Astrocyte (in vitro differentiated cells and primary cell): ENCODE measurements at regions not wholly inside any gene's neighbourhood (a gene's known extent, or its start where the extent isn't known, plus 50 kb on each side); places are given as distances from the start of the nearest gene placed in this dataset.

Experiments
- EZH2 ChIP-seq: IDR thresholded peaks from 2 replicates; pipeline ENCODE4 v1.6.1; 2012; ENCODE audit warnings: mild to moderate bottlenecking, low read length, inconsistent platforms; ENCODE audit not compliant: insufficient read depth
- TF ChIP-seq, protein P1 (sequence below): IDR thresholded peaks from 2 replicates; pipeline ENCODE4 v1.5.1; 2011; ENCODE audit warnings: low read depth, mild to moderate bottlenecking, inconsistent platforms, low read length, moderate library complexity; ENCODE audit not compliant: insufficient read depth

DNA sequence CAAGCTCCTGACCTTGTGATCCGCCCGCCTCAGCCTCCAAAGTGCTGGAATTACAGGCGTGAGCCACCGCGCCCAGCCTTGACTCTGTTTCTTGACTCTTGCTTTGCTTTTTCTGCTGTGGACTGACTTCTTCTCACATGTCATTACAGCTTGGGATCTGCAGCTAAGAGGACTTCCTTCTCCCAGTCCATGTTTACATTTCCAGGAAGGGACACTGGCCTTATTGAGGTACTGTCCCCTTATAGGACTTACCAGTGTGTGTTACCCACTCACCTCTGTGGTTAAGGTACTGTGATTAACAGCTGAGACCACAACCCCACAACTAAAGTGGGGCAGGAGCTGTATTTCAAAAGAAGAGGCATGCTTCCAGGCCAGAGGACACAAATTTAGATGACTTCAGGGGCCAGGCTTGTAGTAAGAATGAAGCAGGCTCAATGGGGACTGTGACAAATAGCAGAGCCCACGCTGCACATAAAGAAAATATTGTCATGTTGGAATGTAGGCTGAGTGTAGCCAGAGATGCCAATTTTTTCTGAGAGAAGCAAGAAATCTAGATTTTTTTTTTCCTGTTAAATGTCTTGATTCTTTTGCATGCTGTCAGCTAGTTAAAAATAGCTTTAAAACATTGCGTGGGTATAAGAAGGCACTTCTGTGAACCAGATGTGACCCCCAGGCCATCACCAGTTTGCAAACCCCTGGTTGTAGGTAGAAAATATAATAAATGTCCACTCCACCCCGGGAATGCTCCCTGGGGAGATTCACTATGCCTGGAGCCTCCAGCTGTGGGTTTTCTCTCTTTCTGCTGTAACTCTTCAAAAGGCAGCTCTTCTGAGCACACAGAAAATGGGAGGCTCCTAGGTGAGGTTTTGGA lies 75.0 kb downstream of the PTPDC1 start:
- TF ChIP-seq, protein P1, sequence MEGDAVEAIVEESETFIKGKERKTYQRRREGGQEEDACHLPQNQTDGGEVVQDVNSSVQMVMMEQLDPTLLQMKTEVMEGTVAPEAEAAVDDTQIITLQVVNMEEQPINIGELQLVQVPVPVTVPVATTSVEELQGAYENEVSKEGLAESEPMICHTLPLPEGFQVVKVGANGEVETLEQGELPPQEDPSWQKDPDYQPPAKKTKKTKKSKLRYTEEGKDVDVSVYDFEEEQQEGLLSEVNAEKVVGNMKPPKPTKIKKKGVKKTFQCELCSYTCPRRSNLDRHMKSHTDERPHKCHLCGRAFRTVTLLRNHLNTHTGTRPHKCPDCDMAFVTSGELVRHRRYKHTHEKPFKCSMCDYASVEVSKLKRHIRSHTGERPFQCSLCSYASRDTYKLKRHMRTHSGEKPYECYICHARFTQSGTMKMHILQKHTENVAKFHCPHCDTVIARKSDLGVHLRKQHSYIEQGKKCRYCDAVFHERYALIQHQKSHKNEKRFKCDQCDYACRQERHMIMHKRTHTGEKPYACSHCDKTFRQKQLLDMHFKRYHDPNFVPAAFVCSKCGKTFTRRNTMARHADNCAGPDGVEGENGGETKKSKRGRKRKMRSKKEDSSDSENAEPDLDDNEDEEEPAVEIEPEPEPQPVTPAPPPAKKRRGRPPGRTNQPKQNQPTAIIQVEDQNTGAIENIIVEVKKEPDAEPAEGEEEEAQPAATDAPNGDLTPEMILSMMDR, result no peak
- TF ChIP-seq EZH2, result no peak
